ENCODE measurements at regions not wholly inside any gene's neighbourhood (a gene's known extent, or its start where the extent isn't known, plus 50 kb on each side); places are given as distances from the start of the nearest gene placed in this dataset.

DNA sequence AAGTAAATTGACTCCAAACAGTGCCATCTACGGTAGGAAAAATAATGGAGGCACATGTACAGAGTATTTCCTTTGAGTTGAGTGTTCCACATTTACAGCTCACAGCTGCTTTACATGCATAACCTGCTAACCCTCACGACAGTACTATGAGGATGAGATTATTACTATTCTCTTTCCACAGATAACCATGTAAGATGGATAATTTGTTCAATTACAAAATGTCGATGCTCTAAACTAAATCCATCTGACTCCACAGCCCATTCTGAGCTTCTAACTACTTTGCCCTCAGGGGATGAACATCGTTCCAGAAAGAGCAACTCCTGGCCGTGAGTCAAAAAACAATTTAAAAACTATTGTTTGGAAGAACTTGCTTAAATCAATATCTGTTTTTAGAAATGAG, 330.4 kb upstream of the NWD2 start:
- ChIA-PET POLR2A (no interaction called here), CTCF (no interaction called here)
- Histone ChIP-seq H3K9ac (ENCODE audit: low read length) (no peak overlapping the region), H2AFZ (ENCODE audit: insufficient read depth, low read depth, low read length, poor library complexity, severe bottlenecking) (no peak overlapping the region), H3K4me2 (replicated peaks; ENCODE audit: low read depth, low read length, poor library complexity, severe bottlenecking) (no peak overlapping the region), H3K36me3 (replicated peaks in 1 of 2; ENCODE audit: control extremely low read depth in 1 of 2, control insufficient read depth in 1 of 2, extremely low read depth in 1 of 2, insufficient read depth in 2 of 2, low read length in 1 of 2) (no peaks in the 10 kb centered on the region), H3K4me1 (ENCODE audit: control insufficient read depth in 2 of 2, insufficient read depth in 2 of 2, low read length in 2 of 2) (no peaks in the 10 kb centered on the region), H3K27ac (ENCODE audit: low read length in 2 of 2) (no peak overlapping the region), H3K79me2 (ENCODE audit: control insufficient read depth, insufficient read depth, low read length) (no peaks in the 10 kb centered on the region), H3K4me3 (ENCODE audit: control extremely low read depth in 1 of 5, extremely low read depth in 1 of 5, insufficient read depth in 1 of 5, low read depth in 2 of 5, low read length in 4 of 5) (no peak overlapping the region), H3K9me3 (ENCODE audit: control extremely low read depth in 1 of 3, control insufficient read depth in 2 of 3, insufficient read depth in 1 of 3, low read length in 2 of 3) (no peaks in the 10 kb centered on the region), H3K27me3 (replicated peaks in 1 of 4; ENCODE audit: control extremely low read depth in 1 of 4, control insufficient read depth in 3 of 4, insufficient read depth in 4 of 4, low read length in 3 of 4) (no peaks in the 10 kb centered on the region), H4K20me1 (ENCODE audit: control insufficient read depth, insufficient read depth, low read length, poor library complexity, severe bottlenecking) (no peaks in the 10 kb centered on the region)
- no CpG with 5 or more reads among the region's 5 CpGs for WGBS (ENCODE audit: insufficient coverage)
- H3K4me3 Mint-ChIP-seq: no peak overlapping the region
- TF ChIP-seq CTCF (IDR thresholded peaks at IDR 0.05): no peak
- no peak for TF ChIP-seq EZH2 (IDR thresholded peaks at IDR 0.05; ENCODE audit: borderline replicate concordance, insufficient read depth, low read depth, low read length, poor library complexity, severe bottlenecking)
- no peaks in the 10 kb centered on the region for H3K9me3 Mint-ChIP-seq (ENCODE audit: insufficient read depth)
- DNase-seq (no peak), ATAC-seq (ENCODE audit: low read depth) (no peak)
- intact Hi-C loops (cut with micrococcal nuclease): no loop called here
- H3K27ac Mint-ChIP-seq: no peak overlapping the region
- no peaks in the 10 kb centered on the region for H3K27me3 Mint-ChIP-seq
- H3K4me1 Mint-ChIP-seq: peaks cover 4% of the 10 kb centered on the region

GRCh38 chr4:36915717-36916116, 328.8 kb upstream of the NWD2 start:
- H3K27me3 ChIP-seq (replicated peaks in 1 of 4; ENCODE audit: control extremely low read depth in 1 of 4, control insufficient read depth in 3 of 4, insufficient read depth in 4 of 4, low read length in 3 of 4): no peaks in the 10 kb centered on the region
- no peaks in the 10 kb centered on the region for H3K9me3 ChIP-seq (ENCODE audit: control extremely low read depth in 1 of 3, control insufficient read depth in 2 of 3, insufficient read depth in 1 of 3, low read length in 2 of 3)
- ChIA-PET POLR2A (no interaction called here), CTCF (no interaction called here)
- intact Hi-C loops (cut with micrococcal nuclease): no loop called here
- no peak for ATAC-seq (ENCODE audit: low read depth)
- no peaks in the 10 kb centered on the region for H3K79me2 ChIP-seq (ENCODE audit: control insufficient read depth, insufficient read depth, low read length)
- no peak overlapping the region for H3K4me2 ChIP-seq (replicated peaks; ENCODE audit: low read depth, low read length, poor library complexity, severe bottlenecking)
- H2AFZ ChIP-seq (ENCODE audit: insufficient read depth, low read depth, low read length, poor library complexity, severe bottlenecking): no peak overlapping the region
- Mint-ChIP-seq H3K4me1 (peaks cover 4% of the 10 kb centered on the region), H3K9me3 (ENCODE audit: insufficient read depth) (no peaks in the 10 kb centered on the region), H3K27ac (no peak overlapping the region), H3K27me3 (no peaks in the 10 kb centered on the region), H3K4me3 (no peak overlapping the region)
- TF ChIP-seq CTCF (IDR thresholded peaks at IDR 0.05): no peak
- no peak for TF ChIP-seq EZH2 (IDR thresholded peaks at IDR 0.05; ENCODE audit: borderline replicate concordance, insufficient read depth, low read depth, low read length, poor library complexity, severe bottlenecking)
- H3K9ac ChIP-seq (ENCODE audit: low read length): no peak overlapping the region
- WGBS (ENCODE audit: insufficient coverage): no CpG with 5 or more reads among the region's 2 CpGs
- H3K4me3 ChIP-seq (ENCODE audit: control extremely low read depth in 1 of 5, extremely low read depth in 1 of 5, insufficient read depth in 1 of 5, low read depth in 2 of 5, low read length in 4 of 5): no peak overlapping the region
- H3K27ac ChIP-seq (ENCODE audit: low read length in 2 of 2): no peak overlapping the region
- no peaks in the 10 kb centered on the region for H3K36me3 ChIP-seq (replicated peaks in 1 of 2; ENCODE audit: control extremely low read depth in 1 of 2, control insufficient read depth in 1 of 2, extremely low read depth in 1 of 2, insufficient read depth in 2 of 2, low read length in 1 of 2)
- DNase-seq: no peak
- no peaks in the 10 kb centered on the region for H3K4me1 ChIP-seq (ENCODE audit: control insufficient read depth in 2 of 2, insufficient read depth in 2 of 2, low read length in 2 of 2)
- no peaks in the 10 kb centered on the region for H4K20me1 ChIP-seq (ENCODE audit: control insufficient read depth, insufficient read depth, low read length, poor library complexity, severe bottlenecking)

All from B cell (primary cell).